Fibroblast of gingiva (primary cell): ENCODE measurements at regions not wholly inside any gene's neighbourhood (a gene's known extent, or its start where the extent isn't known, plus 50 kb on each side); places are given as distances from the start of the nearest gene placed in this dataset.

Experiments used
- DNase-seq: peaks from one replicate; pipeline ENCODE4 v3.0.0-alpha.2; 2011; ENCODE audit warnings: low read depth

DNA sequence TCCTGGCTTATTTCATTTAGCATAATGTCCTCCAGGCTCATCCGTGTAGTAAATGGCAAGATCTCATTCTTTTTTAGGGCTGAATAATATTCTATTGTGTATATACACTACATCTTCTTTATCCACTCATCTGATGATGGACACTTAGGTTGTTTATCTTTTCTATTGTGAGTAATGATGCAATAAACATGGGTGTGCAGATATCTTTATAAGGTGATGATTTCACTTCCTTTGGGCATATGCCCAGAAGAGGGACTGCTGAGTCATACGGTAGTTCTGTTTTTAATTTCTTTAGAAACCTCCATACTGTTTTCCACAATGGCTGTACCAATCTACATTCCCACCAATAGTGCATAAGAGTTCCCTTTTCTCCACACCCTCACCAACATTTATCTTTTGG is 317.6 kb upstream of the CNKSR2 start:
- no peak for DNase-seq

DNA sequence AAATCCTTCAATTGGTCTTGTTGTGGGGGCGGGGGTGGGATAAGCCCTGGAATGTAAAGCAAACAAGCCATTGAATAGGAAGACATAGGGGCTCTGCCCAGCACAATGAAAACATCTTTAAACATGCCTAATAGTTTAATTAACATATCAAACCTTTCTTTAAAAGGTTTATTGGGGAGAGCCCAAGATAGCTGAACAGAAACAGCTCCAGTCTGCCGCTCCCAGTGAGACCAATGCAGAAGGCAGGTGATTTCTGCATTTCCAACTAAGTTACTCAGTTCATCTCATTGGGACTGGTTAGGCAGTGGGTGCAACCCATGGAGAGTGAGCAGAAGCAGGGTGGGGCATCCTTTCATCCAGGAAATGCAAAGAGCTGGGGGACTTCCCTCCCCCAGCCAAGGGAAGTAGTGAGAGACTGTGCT is 327.2 kb upstream of the CNKSR2 start:
- DNase-seq: no peak

DNA sequence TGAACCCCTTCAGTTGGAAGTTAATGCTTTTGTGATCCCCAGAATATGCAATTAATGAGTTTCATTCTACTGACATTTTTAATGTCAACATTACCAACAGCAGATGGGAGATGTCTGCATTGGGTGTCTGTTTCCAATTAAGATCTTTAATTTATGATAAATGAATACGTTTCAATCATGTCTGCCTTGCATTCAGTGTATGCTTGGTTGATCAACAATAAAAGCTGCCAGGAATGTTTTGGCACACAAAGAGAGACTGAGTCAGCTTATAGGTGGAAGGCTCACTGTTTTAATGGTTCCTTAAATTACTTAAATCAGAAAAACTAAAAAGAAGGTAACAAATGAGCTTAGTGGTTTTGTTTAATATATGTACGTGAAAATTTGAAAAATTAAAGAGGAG is 359.9 kb upstream of the CNKSR2 start:
- DNase-seq: no peak

DNA sequence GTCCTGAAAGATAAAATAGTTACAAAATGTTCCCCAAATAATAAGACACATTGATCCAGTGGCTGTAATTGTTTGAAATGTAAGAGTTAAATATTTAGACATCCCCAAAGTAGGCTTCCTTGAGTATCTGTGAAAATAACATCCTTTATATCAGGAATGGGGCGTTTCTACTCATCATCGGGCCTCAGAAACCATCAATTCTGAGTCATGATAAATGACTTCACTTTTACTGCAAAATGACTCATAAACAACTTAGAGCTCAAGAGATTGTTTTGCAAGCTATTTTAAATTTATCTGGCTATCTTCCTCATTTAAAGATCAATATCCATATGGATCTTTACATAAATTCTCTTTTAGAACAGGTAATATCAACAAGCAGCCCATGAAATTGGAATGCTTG is 369.4 kb upstream of the CNKSR2 start:
- no peak for DNase-seq

GRCh38 chrX:20995829-20996228 is 378.4 kb upstream of the CNKSR2 start:
- DNase-seq: no peak

- no peak for DNase-seq
These were observed 384.9 kb upstream of the CNKSR2 start for GRCh38 chrX:20989361-20989760.

DNA sequence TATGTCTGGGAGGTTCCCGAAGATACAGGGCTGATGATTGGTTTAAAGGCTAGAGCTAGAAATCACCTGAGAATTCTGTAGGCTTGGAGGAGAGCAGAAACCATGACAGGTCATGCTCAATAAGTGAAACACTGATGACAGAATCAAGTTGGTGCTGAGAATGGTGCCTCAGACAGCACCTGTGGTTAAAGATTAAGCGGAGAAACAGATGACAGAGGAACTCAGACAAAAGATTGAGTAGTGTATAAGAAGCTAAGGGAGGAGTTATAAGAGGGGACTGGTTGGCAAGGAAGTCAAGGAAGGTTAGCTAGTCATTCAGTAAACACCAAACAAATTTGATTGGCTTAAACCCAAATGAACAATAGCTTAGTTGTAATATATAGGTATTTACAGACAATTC is 385.4 kb upstream of the CNKSR2 start:
- DNase-seq: no peak

DNA sequence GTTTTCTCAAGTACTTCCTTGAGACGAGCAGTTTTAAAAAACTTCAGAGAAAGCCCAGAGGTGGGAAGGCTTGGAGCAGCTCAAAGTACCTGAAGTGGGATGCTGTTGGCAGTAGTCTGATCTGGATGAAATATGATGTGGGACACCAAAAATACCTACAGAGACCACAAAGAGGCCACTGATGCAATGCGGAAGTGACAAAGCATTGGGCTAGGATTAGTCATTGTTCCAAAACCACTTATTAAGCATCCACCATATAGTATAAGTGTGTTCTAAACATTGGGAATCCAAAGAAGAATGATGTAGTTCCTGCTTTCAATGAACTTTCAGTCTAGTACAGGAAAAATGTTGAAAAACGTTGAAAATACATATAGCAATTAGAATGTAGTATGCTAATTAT is 386.1 kb upstream of the CNKSR2 start:
- DNase-seq: no peak

DNA sequence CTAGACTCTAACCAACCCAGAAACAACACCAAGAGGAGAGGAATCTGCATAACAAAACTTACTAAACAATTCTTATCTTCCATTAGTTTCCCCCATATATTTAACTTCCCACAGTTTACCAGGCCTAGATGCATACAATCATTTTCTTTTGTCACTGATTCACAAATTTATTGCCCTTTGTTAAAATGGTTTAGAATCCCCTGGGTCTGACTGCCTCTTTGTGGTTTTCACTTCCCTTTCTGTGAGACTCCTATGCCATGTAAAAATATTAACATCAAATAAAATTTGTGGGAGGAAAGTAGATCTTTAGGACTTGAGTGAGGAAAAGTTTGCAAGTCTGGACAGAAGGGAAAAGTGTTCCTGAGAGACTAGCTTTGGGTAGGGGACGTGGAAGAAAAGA is 393.8 kb upstream of the CNKSR2 start:
- DNase-seq: no peak

GRCh38 chrX:20974326-20974725 is 399.9 kb upstream of the CNKSR2 start:
- no peak for DNase-seq

DNA sequence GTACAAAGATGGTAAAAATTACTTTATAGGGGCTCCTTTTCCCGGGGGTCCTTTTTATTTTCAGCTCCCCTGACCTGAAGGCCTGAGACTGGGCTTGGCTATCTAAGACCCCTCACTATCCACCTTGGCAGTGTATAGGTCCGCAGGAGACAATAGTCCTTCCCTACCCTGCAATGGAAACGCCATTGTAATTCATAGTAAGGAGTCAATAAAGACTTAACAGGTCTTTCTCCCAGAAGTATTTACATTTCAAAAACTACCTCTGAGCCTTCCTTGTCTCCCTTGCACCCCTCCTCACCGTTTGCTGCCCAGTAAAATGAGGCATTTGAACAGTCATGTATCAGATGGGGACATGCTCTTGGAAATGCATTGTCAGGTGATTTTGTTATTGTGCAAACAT is 401.2 kb upstream of the CNKSR2 start:
- no peak for DNase-seq

DNA sequence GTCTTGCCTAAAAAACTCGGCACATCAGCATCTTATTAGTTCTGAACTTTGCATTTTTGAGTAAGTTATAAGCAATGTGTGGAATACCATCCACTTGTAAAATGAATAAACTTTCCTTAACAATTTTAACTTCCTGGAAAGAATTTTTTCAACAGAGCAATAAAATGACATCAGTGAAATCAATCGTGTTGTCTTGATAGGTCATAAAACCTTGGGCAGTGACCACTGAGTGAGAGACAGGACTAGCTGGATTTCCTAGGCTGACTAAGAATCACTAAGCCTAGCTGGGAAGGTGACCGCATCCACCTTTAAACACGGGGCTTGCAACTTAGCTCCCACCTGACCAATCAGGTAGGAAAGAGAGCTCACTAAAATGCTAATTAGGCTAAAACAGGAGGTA is 403.0 kb upstream of the CNKSR2 start:
- no peak for DNase-seq

DNA sequence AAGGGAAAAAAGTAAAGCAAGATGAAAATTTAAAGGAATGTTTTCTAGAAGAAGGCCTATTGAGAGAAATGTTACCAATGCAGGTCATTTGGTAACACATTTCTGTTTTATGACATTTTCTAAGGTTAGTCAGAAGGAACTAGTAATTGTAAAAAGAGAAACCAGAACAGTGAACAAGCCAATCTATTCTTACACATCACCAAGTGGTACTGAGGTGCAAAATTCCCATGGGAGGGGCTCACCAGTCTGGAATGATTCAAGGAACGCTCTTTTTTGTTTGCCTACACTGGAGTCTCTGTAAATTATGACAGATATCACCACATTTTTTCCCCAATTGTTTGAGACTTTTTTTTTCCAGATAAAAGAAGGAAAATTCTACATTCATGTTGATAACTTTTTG is 404.7 kb upstream of the CNKSR2 start:
- DNase-seq: no peak

DNA sequence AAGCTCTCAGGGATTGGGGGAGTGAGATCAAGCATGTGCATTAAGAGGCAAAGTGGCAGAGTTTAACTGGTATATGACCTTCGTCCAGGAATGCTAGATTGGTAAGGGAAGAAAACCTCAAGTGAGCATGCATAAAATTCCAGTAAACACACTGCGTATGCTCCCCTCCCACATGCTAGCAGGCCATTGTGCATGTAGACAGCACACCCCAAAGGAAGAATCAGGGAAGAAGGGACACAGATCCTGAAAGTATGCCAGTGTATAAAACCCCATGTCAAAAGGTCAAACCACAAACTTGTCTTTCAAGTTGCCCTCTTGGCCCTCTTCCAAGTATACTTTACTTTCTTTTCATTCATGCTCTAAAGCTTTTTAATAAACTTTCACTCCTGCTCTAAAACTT is 405.2 kb upstream of the CNKSR2 start:
- no peak for DNase-seq

- no peak for DNase-seq
These were observed 406.5 kb upstream of the CNKSR2 start for GRCh38 chrX:20967725-20968124.

GRCh38 chrX:20965270-20966044 is 408.8 kb upstream of the CNKSR2 start:
- DNase-seq: no peak

DNA sequence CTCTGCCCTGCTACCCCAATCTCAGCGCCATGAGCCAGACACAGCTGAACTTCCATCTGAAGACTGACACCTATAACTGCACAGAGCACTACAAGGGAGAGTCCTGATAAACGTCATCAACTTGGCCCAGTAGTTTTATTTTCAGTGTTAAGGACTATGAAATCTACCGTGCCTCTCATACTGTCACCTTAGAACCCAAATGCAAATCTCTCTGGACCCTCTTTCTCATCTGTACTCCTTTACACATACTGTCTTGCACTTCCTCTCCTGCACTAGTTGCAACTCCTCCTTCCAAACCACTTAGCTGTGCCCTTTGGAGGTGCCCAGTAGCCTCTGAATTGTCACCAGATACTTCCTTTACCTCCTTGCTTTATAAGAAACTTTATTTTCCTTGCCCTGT is 420.2 kb upstream of the CNKSR2 start:
- DNase-seq: no peak

DNA sequence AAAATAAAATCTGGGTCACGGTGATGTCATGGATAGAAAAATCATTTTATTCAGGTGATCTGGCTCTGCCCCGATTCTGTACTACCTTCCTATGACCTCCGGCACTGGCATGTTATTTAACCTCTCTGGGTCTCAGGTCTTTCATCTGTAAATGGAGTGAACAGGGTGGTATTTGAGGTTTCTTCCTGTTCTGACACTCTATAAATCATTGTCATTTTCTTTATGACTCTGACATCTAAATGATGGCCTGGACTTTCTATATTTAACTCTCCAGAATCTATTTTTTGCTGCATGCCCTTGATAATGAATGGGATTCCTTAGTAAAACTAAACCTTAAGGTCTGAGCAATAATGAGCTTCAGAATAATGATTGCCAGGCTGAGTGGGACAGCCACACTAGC is 422.0 kb upstream of the CNKSR2 start:
- no peak for DNase-seq

- no peak for DNase-seq
These were observed 423.0 kb upstream of the CNKSR2 start for GRCh38 chrX:20951016-20951810.

DNA sequence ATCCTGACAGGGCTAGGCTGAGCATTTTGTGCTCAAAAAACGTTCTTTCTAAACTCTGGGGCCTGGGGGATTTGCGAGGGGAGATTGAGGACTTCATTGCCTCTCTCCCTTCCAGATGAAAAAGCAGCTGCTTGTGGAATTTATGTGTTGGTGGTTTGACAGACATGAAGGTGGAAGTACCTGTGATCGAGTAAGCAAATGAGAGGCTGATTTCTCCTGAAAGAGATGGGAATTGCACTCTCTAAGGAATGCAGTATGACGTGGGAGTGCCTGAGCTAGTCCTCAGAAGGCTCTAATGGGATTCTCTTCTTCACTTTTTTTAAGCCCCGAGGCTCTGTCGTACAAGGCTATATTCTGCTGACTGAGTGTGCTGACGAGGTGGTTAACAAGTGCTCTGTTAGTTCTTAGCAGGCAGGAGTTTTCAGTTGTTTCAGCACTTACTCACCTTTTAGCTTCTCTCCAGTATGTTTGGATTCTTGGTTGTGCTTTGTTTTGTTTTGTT is 426.8 kb upstream of the CNKSR2 start:
- DNase-seq: no peak

DNA sequence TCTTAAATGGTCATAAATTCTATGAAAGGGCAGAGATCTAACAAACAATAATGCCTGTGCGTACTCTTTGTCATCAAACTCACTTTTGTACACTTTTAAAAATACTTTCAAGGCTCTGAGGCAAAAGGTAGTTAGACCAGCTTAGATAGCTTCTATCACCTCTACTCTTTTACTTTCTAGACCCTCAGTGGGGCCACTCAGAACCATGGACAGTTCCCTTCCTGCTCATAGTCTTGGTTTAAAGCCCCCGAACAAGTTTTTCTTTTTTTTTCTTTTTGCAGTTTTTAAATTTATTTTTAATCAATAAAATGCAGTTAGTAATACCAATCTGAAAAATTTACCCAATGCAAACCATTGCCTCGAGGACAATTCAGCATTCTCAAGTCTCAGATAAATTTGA is 460.5 kb upstream of the CNKSR2 start:
- DNase-seq: no peak

- no peak for DNase-seq
These were observed 467.6 kb upstream of the CNKSR2 start for GRCh38 chrX:20906571-20906970.

DNA sequence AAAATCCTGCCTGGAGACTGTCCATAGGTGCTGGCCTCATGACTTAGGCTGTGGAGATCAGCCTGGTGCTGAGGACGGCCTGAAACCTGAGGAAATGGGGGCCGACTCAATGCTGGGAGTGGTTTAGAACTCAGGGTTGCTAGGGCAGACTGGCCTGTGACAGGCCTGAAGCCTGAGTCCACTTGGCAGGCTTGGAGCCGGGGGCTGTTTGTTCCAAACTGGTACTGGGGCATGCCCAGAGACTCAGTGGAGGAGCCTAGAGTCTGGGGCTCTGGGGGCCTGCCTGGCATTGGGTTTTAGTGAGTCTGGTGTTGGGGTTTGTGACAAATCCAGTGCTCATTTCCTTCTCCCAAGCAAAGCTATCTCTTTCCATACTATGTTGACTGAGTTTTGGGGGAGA is 489.7 kb upstream of the CNKSR2 start:
- no peak for DNase-seq

DNA sequence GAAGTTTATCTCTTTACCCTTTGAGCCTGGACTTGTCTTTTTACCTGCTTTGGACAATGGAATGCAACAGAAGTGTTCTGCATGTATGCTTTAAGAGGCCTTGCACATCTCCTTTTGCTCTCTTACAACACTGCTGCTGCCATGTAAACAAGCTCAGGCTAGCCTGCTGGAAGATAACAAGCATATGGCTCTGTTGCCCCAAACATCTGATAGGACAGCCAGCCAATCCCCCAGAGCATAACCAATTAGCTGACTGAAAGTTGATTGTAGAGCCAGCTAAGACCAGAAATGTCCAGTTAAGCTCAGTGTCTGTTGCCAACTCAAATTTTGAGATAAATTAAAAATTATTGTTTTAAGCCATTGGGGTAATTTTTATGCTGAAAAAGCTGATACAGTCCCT is 510.6 kb upstream of the CNKSR2 start:
- no peak for DNase-seq
